Fibroblast of skin of back (primary cell): ENCODE measurements at regions not wholly inside any gene's neighbourhood (a gene's known extent, or its start where the extent isn't known, plus 50 kb on each side); places are given as distances from the start of the nearest gene placed in this dataset.

Source experiments
- DNase-seq: peaks from one replicate; pipeline ENCODE4 v3.0.0-alpha.2; 2013

GRCh38 chr1:106998431-106999002 is 58.0 kb upstream of the PRMT6 start:
- no peak for DNase-seq

- no peak for DNase-seq
These were observed 55.6 kb upstream of the PRMT6 start for GRCh38 chr1:107000902-107001301.

DNA sequence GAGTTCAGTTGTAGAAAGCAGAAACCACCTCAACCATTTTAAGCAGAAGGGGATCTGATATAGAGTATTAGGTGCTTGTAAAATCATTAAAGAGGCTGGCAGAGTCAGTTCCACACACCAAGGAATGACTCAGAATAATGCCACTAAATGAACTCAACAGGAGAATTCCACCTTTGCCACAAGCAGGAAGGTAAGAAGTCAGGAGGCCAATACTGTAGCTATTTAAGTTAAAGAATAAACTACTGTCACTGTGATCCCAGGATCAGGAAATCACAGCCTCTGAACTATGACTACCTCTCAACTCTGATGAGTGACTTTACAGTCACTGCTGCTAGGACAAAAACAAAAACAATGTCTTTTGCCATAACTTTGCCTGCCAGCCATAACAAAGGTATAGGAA is 52.5 kb upstream of the PRMT6 start:
- DNase-seq, result no peak

GRCh38 chr1:107004421-107004820 is 52.1 kb upstream of the PRMT6 start:
- no peak for DNase-seq
